Ammon's horn (tissue), 1 donor: ENCODE measurements at regions not wholly inside any gene's neighbourhood (a gene's known extent, or its start where the extent isn't known, plus 50 kb on each side); places are given as distances from the start of the nearest gene placed in this dataset.
"Not testable (repeated sequence)": the region's sequence is repeated elsewhere in the genome, so short reads cannot be mapped to it uniquely, and the experiment has no call there.

ENCODE experiments used
- DNase-seq: peaks from one replicate; pipeline ENCODE4 v3.0.0-alpha.2; 2016; ENCODE audit warnings: low spot score

DNA sequence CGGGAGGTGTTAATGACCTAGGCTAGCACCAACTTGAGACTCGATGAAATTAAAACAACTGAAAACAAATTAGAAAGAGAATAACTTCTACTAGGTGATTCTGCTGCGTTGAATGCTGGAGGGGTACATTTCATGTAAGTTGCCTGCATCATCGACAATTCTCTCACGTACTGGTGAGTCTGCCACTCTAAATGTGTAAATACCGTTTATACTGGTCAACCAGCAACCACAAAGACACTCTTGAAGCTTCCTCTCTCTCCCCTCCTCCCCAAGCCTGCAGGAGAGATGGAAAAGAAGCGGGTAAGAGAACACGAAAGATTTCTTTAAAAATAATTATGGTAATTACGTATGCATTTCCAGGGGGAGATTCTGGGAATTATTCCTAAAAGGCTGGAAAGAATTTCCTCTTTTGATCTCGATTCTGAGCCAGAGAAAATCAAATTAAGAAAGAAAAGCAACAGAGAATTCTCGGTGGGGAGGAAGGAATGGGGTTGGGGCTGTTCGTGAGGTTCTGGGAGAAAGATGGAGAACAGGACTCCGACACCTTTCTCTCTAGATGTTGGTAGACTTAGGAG, 68.6 kb upstream of the MRTFB start:
- DNase-seq: no peak

DNA sequence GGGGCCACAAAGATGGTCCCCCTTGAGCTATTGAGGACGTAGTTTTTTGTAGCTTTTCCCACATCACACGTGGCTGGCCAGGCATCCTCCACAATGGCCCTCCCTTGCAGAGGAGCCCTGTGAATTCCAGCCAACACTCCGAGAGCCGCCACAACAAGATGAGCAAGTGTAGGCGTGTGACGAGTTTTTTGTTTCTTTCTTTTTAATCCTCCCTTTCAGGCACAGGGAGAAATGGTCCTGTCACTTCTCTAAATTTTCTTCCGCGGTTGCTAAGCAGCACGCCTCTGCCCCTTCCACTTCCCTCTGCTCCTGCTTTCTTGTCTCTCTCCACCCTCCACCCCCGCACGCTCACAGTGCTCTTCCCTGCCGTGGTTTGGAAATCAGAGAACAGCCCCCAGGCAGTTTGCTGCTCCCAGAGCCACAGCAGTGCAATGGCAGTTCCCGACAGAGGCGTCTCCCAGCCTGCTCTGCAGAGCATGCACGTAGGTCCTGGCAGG, 68.0 kb upstream of the MRTFB start:
- peak; percentile 90 for DNase-seq

DNA sequence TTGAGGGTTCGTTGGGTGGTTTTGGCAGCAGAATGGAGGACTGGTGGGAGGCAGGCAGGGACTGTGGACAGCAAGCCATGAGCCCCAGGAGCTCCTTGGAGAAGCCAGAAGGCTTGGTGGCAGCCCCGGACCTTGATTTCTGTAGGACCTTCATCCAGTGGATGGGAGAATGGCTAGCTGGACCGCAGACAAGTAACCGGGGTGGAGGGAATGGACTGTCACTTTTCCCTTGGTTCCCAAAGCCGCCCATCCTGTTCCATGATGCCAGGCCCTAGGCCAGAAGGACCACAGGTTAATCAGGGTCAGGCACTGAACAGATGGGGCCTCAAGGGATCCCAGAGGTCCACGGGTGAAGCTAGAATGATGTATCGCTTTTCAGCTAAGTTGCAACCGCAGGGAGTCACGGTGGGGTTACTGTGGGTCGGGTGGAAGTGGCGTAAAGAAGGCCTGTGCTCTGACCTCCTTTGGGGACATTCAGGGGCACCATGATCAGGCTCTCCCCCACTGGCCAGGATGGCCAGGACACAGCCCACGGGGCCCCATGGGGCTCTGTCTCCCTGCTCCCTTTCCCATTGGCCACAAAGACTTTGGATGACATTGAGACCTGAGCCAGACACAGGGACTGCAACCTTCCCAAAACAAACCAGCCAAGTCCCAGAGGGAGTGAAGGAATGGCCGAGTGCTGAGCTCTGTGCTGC, 66.9 kb upstream of the MRTFB start:
- no peak for DNase-seq

DNA sequence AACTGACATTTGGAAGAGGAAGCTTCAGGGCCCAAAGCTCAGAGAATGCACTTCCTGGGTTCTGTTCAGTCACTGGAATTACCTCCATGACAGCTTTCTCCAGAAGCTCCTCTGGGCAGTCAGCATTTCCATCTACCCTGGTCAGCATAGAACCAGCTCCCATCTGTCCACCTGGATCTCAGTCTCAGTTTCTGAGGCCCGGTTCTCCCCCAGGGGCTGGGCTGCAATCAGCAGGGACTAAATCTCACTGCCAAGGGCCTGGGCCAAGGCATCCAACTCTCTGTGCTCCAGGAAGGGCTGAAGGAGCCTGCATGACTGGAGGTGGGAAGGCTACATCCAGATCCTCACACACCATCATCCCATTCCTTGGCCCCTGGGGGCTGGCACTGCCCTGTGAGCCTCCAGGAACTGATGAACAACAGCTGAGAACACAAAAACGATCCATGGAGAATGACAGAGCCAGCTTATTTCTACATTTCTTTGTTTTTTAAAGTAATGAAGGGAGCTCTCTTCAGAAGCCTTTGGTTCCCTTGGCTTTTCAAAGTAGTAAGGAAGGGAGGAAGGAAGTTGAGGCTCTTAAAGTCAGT, 66.3 kb upstream of the MRTFB start:
- DNase-seq: no peak

DNA sequence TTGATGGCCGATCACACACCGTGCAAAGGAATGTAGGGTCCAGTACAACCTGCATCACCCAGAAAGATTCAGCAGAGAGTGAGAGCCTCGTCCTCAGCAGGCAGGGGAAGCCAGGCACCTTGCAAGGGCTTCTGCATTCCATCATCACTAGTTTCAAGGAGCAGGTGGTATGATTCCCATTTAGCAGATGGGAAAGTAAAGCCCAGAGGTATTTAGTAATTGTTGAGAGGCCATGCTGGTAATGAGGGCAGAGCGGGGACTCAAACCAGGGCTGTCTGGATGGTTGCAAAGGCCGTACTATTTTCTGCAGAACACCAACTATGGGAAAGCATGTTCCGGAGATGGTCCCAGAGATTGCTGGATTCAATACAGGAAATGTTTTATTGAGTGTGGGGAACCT, 65.8 kb upstream of the MRTFB start:
- DNase-seq: no peak

DNA sequence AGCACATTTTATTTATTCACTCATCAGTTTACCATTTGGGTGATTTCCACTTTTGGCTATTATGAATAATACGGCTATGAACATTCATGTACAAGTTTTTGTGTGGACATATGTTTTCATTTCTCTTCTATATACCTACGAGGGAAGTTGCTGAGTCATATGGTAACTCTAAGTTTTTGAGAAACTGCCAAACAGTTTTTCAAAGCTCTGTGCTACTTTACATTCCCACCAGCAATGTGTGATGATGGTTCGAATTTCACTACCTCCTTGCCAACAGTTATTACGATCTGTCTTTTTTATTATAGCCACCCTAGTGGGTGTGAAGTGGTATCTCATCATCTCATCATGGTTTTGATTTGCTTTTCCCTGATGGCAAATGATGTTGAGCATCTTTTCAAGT, 63.7 kb upstream of the MRTFB start:
- no peak for DNase-seq

DNA sequence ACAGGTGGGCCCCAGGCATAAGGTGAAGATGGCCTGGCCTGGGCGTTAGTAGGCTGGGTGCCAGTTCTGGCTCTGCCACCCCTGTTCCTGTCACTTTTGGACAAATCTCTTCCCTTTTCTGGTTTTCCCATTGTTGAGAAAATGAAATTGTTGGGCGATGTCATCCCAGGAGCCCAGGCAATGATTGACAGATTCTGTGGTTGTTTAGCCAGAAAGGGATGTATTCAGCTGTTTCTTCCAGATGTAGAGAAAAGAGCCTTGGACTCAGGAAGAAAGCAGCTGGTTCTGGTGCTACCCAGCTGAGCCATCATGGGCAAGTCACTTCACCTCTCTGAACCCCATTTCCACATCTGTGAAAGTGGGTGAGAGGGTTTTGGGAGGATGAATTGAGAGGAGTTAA, 60.1 kb upstream of the MRTFB start:
- no peak for DNase-seq

DNA sequence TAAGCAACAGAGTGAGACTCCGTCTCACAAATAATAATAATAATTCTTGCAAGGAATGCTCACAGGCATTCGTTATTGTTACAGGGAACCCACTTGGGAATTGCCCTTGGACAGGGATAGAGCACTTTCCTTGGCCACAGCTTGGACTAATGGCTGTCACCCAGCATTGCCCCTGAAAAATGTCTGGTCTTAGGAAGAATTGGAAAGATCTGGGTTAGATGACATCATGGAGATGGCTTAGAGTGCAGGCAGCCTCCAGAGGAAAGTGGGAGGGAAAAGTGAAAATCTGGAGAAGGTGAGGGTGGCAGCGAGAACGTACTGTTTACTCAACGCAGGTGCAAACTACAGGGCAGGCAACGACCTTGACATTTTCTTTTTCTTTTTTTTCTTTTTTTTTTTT, 59.3 kb upstream of the MRTFB start:
- DNase-seq: no peak

DNA sequence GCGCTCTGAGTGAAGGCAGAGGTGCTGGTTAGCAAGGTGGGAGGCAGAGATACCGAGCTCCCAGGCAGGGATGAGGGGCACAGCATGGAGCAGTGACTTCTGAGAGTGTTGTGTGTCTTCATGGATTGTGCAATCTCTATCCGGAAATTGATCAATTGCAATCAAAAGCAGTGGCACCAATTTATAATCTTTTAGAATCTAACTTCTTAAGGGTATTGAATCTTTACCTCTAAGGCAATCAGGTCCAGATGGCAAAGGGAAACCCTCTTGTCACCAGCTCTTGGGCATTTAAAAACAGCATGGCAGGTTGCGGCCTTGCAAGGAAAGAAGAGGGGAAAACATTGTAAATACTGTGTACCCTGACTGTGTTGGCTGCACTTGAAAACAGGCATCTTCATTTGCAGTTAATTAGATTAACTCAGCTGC, 58.0 kb upstream of the MRTFB start:
- DNase-seq: no peak

DNA sequence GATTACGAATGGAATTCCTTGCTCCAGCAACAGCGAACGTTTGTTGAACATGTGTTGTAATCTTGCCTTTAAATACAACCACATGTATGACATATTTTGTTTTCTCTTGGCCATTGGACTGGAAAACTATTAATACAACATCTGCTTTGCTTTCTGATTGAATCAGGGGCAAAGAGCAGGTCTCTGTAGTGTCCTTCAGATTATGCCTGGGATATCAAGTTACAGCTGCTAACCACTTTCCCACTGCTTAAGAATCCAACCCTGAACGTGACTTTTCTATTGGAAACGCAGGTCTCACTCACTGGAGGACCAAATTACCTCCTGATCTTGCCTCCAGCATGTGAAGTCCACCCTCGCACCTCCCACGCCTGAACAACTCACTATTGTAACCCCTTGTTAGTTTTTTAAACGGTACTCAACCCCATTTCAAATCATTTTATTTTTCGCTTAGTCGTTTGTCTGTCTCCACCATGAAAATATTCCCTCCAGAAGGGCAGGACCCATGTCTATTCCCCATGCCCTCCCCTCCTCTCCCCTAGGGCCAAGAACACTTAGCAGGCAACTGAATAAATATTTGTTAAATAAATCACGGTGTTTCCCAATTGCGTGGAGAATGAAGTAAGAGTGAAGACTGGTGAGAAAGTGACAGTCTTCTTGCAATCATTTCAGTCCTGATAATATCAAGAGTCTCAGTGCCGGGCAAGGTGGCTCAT, 57.4 kb upstream of the MRTFB start:
- DNase-seq: no peak

DNA sequence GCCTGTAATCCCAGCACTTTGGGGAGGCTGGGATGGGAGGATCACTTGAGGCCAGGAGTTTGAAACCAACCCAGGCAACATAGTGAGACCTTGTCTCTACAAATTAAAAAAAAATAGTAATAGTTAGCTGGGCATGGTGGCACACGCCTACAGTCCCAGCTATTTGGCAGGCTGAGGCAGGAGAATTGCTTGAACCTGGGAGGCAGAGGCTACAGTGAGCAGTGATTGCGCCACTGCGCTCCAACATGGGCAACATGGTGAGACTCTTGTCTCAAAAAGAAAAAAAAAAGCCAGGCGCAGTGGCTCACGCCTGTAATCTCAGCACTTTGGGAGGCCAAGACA, 56.9 kb upstream of the MRTFB start:
- DNase-seq: no peak

DNA sequence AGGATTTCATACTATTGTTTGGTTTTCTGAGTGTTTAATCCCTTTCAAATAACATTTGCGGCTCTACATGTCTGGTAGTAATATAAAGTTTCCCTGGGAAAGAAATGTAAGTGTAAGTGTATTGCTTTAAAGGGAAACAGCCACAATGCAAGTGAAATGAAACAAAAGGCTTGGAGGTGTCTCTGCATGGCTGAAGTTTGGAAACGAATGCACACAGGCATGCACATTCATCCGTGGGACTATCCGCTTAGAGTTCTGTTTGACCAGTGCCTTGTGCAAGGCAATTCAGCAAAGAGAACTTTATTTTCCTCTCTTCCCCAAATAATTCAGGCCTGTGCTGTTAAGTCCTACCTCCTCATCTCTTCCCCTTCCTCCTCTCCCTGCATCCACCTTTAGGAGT, 56.1 kb upstream of the MRTFB start:
- no peak for DNase-seq

DNA sequence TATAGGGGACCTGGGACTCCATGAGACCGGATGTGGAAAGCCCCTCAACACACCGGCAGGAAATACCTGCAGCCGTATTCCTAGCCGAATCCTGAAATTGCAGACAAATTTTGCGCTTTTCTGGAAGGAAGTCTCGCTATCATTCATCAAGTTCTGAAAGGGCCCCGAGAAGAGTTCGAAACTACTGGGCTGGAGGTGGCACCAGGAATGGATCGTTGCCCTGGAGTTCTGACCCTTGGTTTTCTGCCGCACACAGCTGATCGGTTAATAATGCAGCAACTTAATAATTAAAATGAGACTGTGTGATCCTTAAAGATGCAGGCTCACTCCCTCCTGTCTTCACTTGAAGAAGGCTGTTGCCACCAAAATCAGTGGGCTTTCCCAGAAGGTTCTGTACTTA, 55.7 kb upstream of the MRTFB start:
- DNase-seq: no peak

DNA sequence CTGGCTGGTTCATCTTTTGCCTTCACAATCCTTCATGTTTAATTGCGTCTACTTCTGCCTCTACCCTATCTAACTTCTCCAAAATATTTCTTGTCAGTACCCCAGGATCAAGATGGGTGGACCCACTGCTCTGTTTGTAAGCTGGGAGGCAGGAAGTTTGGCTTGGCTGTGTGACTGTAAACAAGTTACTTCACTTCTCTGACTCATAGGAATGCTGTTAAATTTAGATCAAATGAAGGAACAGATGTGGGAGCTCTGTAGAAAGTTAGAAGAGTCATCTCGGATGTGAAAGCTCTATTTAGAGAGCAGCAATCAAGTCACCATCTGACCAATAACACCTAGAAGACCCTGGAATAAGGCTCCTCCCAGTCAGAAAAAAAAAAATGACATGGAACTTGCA, 55.2 kb upstream of the MRTFB start:
- DNase-seq: peak; percentile 45

DNA sequence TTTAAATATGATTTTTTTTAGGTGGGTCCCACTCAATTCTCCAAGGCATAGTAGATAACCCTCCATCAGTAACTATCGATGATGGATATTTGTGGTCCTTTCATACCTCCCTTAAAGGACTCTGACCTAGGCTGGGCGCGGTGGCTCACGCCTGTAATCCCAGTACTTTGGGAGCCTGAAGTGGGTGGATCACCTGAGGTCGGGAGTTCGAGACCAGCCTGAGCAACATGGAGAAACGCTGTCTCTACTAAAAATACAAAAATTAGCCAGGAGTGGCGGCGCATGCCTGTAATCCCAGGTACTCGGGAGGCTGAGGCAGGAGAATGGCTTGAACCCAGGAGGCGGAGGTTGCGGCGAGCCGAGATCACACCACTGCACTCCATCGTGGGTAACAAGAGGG, 54.8 kb upstream of the MRTFB start:
- not testable (repeated sequence) for DNase-seq

DNA sequence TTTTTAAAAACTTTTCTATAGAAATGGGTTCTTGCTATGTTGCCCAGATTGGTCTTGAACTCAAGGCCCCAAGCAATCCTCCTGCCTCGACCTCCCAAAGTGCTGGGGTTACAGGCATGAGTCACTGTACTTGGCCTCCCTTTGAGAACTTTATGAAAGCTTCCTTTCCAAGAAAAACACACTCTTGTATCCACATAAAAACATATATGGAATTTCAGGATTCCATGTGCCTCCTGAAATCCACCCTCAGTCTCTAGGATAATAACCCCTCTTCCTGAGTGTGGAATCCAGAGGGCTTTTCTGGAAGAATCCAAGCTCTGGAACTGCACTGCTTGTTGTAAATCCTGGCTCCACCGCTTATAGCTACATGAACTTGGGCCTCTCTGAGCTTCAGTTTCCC, 53.2 kb upstream of the MRTFB start:
- DNase-seq: no peak

DNA sequence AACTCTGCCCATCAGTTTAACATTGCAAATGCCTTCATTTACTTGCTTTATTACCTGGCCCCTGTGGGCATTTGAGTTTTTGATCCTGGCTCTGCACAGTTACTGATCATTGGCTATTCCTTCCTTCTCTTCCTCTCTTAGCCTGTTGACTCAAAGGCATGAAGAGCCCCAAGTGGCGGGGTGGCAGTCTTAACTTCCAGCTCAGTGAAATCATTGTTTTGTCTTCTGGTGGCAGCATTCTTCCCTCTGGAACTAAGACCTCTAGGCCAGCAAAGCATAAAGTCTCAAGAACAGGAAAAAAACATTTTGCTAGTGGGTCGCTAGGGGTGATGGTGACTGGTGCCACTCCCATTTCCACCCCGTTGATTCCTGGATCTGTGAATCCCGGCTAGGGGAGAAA, 52.3 kb upstream of the MRTFB start:
- no peak for DNase-seq

DNA sequence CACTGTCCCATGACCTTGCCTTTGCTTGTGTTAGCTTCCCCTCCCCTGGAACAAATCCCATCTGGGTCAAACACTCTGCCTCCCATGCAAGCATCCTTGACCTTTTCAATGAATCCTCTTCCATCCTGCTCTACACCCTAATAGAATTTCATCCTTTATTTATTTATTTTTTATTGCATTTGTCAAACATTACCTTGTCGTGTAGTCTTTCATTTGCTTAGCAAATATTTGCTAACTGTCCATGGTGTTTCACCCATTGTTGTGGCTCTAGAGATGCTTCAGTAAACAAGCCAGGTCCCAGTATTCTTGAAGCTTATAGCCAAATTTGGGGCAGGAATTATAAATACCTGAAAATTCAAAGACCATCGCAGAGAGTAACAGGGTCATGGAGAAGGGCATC, 51.0 kb upstream of the MRTFB start:
- no peak for DNase-seq
